HEK293T (cell line): ENCODE measurements at regions not wholly inside any gene's neighbourhood (a gene's known extent, or its start where the extent isn't known, plus 50 kb on each side); places are given as distances from the start of the nearest gene placed in this dataset.

Source experiments
- ELF4 ChIP-seq: fragments of 450-650 bp; IDR thresholded peaks from 2 replicates; pipeline ENCODE4 v1.6.1; 2017; ENCODE audit warnings: antibody characterized with exemption
- ZNF384 ChIP-seq: fragments of 450-650 bp; IDR thresholded peaks from 2 replicates; pipeline ENCODE4 v1.6.1; 2016

DNA sequence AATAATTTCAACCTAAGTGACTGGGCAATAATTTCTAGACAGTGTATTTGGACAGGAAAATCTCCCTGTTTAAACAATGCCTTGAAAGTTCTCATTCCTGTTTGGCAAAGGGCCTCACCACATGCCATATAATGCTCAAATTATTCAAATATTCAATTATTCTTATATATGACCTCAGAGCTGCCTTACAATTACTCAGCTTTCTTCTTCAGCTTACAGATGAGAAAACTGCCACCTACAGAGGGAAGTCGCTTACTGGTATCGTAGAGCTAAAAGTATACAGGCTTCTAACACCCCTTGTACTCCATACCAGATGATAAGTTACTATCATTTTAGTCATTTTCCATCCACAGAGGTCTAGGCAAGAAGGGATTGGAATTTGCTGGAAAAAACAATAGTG, 830.3 kb downstream of the BRINP1 start:
- TF ChIP-seq ELF4 (no peak), ZNF384 (no peak)
